GM21717 (cell line): ENCODE measurements at regions not wholly inside any gene's neighbourhood (a gene's known extent, or its start where the extent isn't known, plus 50 kb on each side); places are given as distances from the start of the nearest gene placed in this dataset.
"Not testable (repeated sequence)": the region's sequence is repeated elsewhere in the genome, so short reads cannot be mapped to it uniquely, and the experiment has no call there.

Experiments used
- ATAC-seq: cut with Tn5 transposase; IDR thresholded peaks from one replicate; pipeline ENCODE4 v1.9.1; 2021; ENCODE audit warnings: mild to moderate bottlenecking, moderate library complexity; ENCODE audit not compliant: unreplicated experiment

DNA sequence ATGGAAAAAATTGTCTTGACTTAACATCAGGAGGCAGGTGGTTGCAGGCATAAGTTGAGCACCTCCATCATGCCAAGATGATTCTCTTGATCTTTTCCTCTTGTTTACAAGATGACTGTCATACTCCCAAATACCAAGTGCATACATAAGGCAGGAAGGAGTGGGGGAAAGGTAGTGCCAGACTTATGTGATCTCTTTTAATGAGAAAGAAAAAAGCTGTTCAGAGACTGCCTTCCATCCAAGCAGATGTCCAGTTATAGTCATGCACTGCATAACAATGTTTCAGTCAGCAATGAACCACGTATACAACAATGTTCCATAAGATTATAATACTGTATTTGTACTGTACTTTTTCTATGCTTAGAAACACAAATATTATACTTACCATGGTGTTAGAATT lies 135.7 kb downstream of the EHF start:
- ATAC-seq = no peak

- no peak for ATAC-seq
Observed at GRCh38 chr11:34755671-34756070, 134.8 kb downstream of the EHF start.

DNA sequence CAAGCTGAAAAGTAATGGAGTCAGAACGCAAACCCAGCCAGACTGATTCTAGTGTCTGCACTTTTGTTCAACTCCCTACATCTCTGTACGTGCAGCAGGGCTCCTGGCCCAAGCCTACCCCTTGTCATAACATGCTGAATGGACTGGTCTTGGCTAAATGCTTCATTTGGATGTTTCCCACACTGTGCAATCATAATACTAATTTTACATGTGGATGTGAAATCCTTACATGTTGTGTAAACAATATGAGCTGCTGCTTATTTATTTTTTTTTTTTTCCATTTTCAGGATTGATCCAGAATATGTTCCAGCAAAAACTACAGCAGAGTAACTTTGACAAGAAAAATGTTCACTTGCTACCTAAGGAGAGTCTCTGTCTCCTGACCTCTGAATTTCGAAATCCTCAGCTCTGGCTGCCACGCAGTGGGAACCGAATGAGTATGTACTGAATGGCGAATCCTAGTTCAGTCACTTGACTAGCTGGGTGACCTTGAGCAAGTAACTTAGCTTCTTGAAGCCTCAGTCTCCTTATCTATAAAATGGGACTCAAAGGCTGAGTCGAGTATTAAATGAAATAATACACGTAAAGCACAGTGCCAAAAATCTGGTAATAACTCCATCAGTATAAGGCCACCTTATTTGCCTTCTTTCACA lies 133.4 kb downstream of the EHF start:
- no peak for ATAC-seq

GRCh38 chr11:34750692-34751405 lies 130.0 kb downstream of the EHF start:
- no peak for ATAC-seq

DNA sequence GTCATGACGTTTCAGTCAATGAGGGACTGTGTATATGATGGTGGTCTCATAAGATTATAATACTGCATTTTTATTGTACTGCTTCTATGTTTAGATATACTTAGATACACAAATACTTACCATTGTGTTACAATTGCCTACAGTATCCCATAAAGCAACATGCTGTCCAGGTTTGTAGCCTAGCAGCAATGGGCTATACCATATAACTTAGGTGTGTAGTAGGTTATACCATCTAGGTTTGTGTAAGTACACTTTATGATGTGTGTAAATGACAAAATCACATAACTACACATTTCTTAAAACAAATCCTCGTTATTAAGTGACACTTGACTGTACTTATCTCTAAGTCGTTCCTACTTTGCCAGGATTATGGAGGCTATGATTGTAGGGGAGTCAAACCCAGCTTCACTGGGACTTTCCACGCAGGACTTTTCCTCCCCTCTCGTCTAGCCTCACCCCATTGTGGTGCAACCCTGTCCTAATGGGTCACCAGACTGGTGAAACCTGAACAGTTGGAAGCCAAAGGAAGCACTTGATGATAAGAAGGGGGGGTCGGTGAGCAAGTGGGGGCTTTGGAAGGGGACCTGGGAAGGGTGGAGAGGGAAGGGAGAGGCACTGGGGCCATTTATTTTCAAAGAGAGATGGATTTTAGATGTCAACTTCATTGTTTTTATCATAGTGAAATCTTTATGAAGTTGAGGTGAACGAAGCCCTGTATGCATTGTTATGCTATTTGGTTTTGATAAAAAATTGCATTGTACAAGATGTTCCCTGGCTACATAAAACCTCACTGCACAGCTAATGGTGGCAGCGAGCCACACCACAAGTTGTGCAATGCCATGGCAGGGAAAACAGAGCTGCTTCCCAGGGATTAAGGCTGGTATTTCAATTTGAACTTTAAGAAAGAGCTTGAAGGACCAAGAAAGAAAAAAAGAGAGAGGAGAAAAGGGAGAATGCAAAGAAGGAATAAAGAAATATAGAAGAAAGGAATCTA lies 129.1 kb downstream of the EHF start:
- ATAC-seq = no peak

GRCh38 chr11:34748036-34748435 lies 127.1 kb downstream of the EHF start:
- ATAC-seq = no peak

GRCh38 chr11:34747251-34747650 lies 126.4 kb downstream of the EHF start:
- no peak for ATAC-seq

- ATAC-seq = no peak
Observed at GRCh38 chr11:34745195-34745594, 124.3 kb downstream of the EHF start.

GRCh38 chr11:34744511-34744910 lies 123.6 kb downstream of the EHF start:
- no peak for ATAC-seq

- no peak for ATAC-seq
Observed at GRCh38 chr11:34738237-34738636, 117.3 kb downstream of the EHF start.

DNA sequence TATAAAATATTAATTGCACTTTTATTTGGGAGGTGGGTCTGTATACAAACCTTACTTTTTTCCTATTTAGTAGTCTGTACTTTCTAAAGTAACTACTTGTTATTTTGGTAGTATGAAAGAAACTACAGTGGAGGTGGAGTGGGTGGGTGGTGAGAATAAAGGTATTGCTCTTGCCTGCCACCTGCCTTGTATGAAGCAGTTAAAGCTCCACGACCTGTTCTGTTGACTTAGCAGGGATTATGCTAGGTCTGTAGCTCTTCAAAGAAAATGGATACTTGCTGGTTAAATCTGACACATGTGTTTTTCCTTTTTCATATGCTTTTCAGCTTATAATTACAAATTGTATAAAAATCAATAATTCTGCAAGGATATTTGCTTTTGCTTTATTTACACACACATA lies 111.9 kb downstream of the EHF start:
- ATAC-seq = no peak

DNA sequence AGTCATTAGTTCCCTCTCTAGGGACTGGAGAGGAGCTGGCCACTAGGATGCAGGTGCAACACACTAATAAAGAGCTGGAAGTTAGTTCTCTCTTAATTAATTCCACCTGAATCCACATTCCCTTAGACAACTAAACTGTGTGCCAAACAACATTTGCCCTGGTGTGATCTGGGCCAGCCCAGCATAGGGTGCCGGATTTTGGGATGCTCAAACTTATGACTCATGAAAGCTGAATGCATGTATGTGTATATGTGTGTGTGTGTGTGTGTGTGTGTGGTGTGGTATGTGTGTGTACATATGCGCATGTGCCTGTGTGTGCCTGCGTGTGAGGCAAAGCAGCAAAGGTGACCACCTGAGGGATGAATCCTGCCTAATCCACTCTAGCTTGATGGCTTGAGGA lies 110.7 kb downstream of the EHF start:
- ATAC-seq = no peak

DNA sequence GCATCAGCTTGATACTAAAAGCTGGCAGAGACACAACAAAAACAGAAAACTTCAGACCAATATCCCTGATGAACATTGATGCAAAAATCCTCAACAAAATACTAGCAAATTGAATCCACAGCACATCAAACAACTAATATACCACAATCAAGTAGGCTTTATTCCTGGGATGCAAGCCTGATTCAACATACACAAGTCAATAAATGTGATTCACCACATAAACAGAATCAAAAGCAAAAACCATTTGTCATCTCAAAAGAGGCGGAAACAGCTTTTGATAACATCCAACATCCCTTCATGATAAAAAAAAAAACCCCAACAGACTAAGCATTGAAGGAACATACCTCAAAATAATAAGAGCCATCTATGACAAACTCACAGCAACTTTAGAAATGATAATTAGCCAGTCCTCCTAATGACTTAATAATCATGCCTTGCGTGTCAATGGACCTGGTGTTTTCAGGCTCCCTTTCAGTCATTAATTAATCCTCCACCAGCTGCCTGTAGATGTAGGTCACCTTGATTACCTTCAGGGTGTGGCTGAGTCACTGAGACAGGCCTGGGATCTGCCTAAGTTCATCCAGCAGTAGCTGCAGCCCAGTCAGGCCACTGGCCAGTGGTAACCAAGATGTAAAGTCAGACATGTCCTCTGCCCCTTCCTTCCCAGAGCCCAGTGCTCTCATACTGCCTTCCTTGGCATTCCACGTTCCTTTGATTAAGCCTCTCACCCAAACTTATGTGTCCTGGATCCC lies 109.8 kb downstream of the EHF start:
- ATAC-seq = no peak

- ATAC-seq = no peak
Observed at GRCh38 chr11:34728609-34729008, 107.7 kb downstream of the EHF start.

- no peak for ATAC-seq
Observed at GRCh38 chr11:34727228-34727737, 106.4 kb downstream of the EHF start.

GRCh38 chr11:34724973-34725372 lies 104.1 kb downstream of the EHF start:
- no peak for ATAC-seq

- ATAC-seq = no peak
Observed at GRCh38 chr11:34721646-34722045, 100.8 kb downstream of the EHF start.

DNA sequence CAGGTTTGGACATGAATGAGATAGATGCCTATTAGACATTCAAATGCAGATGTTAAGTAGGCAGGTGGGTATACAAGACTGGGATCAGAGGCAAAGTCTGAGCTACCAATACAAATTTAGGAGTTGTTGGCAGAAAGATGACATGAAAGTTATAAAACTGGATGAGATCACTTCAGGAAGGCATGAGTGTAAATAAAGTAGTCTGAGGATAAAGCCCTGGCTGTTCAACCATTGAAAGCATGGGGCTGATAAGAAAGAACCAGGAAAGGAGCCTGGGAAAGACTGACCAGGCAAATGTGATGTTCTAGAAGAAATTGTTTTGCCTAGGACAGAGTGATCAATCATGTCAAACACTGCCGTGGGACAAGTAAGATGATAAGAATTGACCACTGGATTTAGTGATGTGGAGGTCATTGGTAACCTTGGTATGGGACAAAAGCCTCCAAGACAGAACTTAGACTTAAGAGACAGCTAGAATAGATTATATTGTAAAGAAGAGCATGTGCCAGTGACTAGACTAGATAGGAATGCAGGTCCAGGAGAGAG lies 98.5 kb downstream of the EHF start:
- ATAC-seq = no peak

DNA sequence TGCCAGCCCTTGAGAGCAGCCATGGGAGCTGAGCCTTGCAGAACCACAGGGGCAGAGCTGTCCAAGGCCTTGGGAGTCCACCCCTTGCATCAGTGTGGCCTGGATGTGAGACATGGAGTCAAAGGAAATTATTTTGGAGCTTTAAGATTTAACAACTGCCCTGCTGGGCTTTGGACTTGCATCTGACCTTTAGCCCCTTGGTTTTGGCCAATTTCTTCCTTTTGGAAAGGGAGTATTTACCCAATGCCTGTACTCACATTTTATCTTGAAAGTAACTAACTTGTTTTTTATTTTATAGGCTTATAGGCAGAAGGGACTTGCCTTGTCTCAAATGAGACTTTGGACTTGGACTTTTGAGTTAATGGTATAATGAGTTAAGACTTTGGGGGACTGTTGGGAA lies 92.7 kb downstream of the EHF start:
- not testable (repeated sequence) for ATAC-seq
